GM19025 (cell line): ENCODE measurements at regions not wholly inside any gene's neighbourhood (a gene's known extent, or its start where the extent isn't known, plus 50 kb on each side); places are given as distances from the start of the nearest gene placed in this dataset.

Experiments
- ATAC-seq: cut with Tn5 transposase; IDR thresholded peaks from one replicate; pipeline ENCODE4 v1.9.1; 2021; ENCODE audit warnings: mild to moderate bottlenecking, low read depth, moderate library complexity; ENCODE audit not compliant: unreplicated experiment

GRCh38 chr11:129590030-129590752 lies 214.5 kb downstream of the BARX2 start:
- ATAC-seq, result no peak

GRCh38 chr11:129590753-129591475 lies 215.3 kb downstream of the BARX2 start:
- no peak for ATAC-seq

- ATAC-seq, result no peak
Measured at GRCh38 chr11:129591527-129591926, 215.9 kb downstream of the BARX2 start.

- ATAC-seq, result no peak
Measured at GRCh38 chr11:129592191-129592590, 216.5 kb downstream of the BARX2 start.

GRCh38 chr11:129593098-129593497 lies 217.4 kb downstream of the BARX2 start:
- no peak for ATAC-seq

- no peak for ATAC-seq
Measured at GRCh38 chr11:129595038-129595962, 219.7 kb downstream of the BARX2 start.

- ATAC-seq, result no peak
Measured at GRCh38 chr11:129596351-129596750, 219.3 kb upstream of the TMEM45B start.

GRCh38 chr11:129598378-129598777 lies 217.3 kb upstream of the TMEM45B start:
- no peak for ATAC-seq

- ATAC-seq, result no peak
Measured at GRCh38 chr11:129605815-129606214, 209.8 kb upstream of the TMEM45B start.

- no peak for ATAC-seq
Measured at GRCh38 chr11:129608711-129609110, 206.9 kb upstream of the TMEM45B start.

- ATAC-seq, result no peak
Measured at GRCh38 chr11:129610125-129610524, 205.5 kb upstream of the TMEM45B start.

GRCh38 chr11:129610545-129610944 lies 205.1 kb upstream of the TMEM45B start:
- no peak for ATAC-seq

GRCh38 chr11:129611661-129612446 lies 203.8 kb upstream of the TMEM45B start:
- ATAC-seq, result no peak

- no peak for ATAC-seq
Measured at GRCh38 chr11:129612447-129612961, 203.1 kb upstream of the TMEM45B start.

- no peak for ATAC-seq
Measured at GRCh38 chr11:129613071-129613470, 202.6 kb upstream of the TMEM45B start.

- ATAC-seq, result no peak
Measured at GRCh38 chr11:129614256-129614944, 201.2 kb upstream of the TMEM45B start.

- ATAC-seq, result no peak
Measured at GRCh38 chr11:129618046-129618569, 197.5 kb upstream of the TMEM45B start.

GRCh38 chr11:129620237-129621104 lies 195.2 kb upstream of the TMEM45B start:
- ATAC-seq, result no peak
